Transverse colon (tissue), 4 donors: ENCODE measurements at regions not wholly inside any gene's neighbourhood (a gene's known extent, or its start where the extent isn't known, plus 50 kb on each side); places are given as distances from the start of the nearest gene placed in this dataset.

ENCODE experiments used
- DNase-seq: peaks from one replicate; pipeline ENCODE4 v3.0.0-alpha.2; 2019
- H3K27ac ChIP-seq, 4 donors: fragments of 200-600 bp; sonication (generic); 2 replicates each; pipeline ENCODE4 v1.5.1; 2016 to 2018; ENCODE audit warnings: inconsistent platforms in 4 of 4
- H3K27me3 ChIP-seq: fragments of 200-600 bp; sonication (generic); 2 replicates; pipeline ENCODE4 v1.5.1; 2017; ENCODE audit warnings: inconsistent platforms
- H3K36me3 ChIP-seq, 4 donors: fragments of 200-600 bp; sonication (generic); 2 replicates each; pipeline ENCODE4 v1.5.1; 2017 to 2019; ENCODE audit warnings: inconsistent platforms in 4 of 4
- H3K4me1 ChIP-seq, 4 donors: fragments of 200-600 bp; sonication (generic); 2 replicates each; pipeline ENCODE4 v1.5.1; 2017 to 2020; ENCODE audit warnings: inconsistent platforms in 4 of 4
- H3K4me3 ChIP-seq, 4 donors: fragments of 200-600 bp; sonication (generic); 1 replicate in 1 of 4; 2 replicates in 3 of 4; pipeline versions ENCODE4 v1.5.1 to v1.6.1; 2017 to 2019; ENCODE audit warnings: inconsistent platforms in 4 of 4
- H3K9me3 ChIP-seq, 2 donors: fragments of 200-600 bp; sonication (generic); 2 replicates each; pipeline ENCODE4 v1.5.1; 2017 to 2019; ENCODE audit warnings: inconsistent platforms in 2 of 2
- EP300 ChIP-seq: sonication (generic); formaldehyde crosslinking; IDR thresholded peaks from one replicate; pipeline ENCODE4 v1.6.1; 2017; ENCODE audit warnings: antibody characterized with exemption, low read depth
- POLR2A ChIP-seq: fragments of 450-650 bp; IDR thresholded peaks from one replicate; pipeline ENCODE4 v1.6.1; 2016; ENCODE audit warnings: antibody characterized with exemption, mild to moderate bottlenecking, moderate library complexity
- POLR2AphosphoS5 ChIP-seq, 3 donors: sonication (generic); formaldehyde crosslinking; IDR thresholded peaks; one replicate each; pipeline ENCODE4 v1.6.1; 2016; ENCODE audit warnings: antibody characterized with exemption in 3 of 3
- WGBS, 2 donors: methylation state at CpG; one replicate each; pipeline ENCODE4 v1.1.5; 2018; ENCODE audit warnings: low coverage in 1 of 2; 5-methylcytosine and 5-hydroxymethylcytosine counted together
- in situ Hi-C, 4 donors: fragments of 200-750 bp; cut with MboI; loops; one replicate each; pipeline versions ENCODE4 v1.15.0 to v1.15.1; 2017; ENCODE audit warnings: low sequenced_read_pairs in 3 of 4, low pct_ligation_motif_present in 1 of 4, low pct_unique_long_range_greater_than_20kb in 1 of 4
- intact Hi-C: fragments of 100-400 bp; cut with DNase I; formaldehyde crosslinking; loops from one replicate; pipeline ENCODE4 v1.15.1; 2023; ENCODE audit warnings: low total_unique reads
- TF ChIP-seq, protein P1 (sequence below), 5 experiments: fragments of 200-600 bp in 3 of 5; fragments of 450-650 bp in 2 of 5; sonication (generic) in 3 of 5; IDR thresholded peaks; 1 replicate in 2 of 5; 2 replicates in 3 of 5; pipeline ENCODE4 v1.5.1; 2016 to 2017; ENCODE audit warnings: antibody characterized with exemption in 5 of 5, inconsistent platforms in 3 of 5, mild to moderate bottlenecking in 2 of 5, moderate library complexity in 1 of 5

DNA sequence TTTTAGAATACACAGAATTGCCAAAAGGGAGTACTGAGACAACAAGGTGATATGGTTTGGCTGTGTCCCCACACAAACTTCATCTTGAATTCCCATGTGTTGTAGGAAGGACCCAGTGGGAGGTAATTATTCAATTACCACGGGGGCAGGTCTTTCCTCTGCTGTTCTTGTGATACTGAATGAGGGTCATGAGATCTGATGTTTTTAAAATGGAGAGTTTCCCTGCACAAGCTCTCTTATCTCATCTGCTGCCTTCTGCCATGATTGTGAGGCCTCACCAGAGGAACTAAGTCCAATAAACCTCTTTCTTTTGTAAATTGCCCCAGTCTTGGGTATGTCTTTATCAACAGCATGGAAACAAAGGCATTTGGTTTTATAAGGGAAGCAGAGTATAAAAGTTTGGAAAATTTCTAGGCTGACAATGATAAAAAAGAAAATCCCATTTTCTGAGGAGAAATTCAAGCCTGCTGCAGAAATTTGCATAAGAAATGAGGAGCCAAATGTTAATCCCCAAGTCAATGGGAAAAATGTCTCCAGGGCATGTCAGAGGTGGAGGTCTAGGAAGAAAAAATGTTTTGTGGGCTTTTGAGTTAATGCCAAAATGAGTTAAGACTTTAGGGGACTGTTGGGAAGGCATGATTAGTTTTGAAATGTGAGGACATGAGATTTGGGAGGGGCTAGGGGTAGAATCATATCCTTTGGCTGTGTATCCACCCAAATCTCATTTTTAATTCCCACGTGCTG is 130.5 kb upstream of the THRB start:
- Histone ChIP-seq H3K4me1 (peaks cover 0 to 15% (median 2%) of the 10 kb centered on the region in 4 donors), H3K4me3 (no peak overlapping the region), H3K9me3 (no peaks in the 10 kb centered on the region), H3K27me3 (peaks cover 81% of the 10 kb centered on the region), H3K27ac (no peak overlapping the region), H3K36me3 (no peaks in the 10 kb centered on the region)
- intact Hi-C loops: no loop called here
- WGBS, 2 donors: 35 to 70% methylated on average over 2 of the region's 2 CpGs
- DNase-seq: no peak
- in situ Hi-C loops: loop anchor here in 3 of 4 donors (25.0 kb wide), 1 partner anchor 363 kb away; no protein-coding TSS in a partner anchor
- no peak for TF ChIP-seq POLR2AphosphoS5 (IDR thresholded peaks at IDR 0.05)
- no peak for TF ChIP-seq POLR2A
- TF ChIP-seq, protein P1, sequence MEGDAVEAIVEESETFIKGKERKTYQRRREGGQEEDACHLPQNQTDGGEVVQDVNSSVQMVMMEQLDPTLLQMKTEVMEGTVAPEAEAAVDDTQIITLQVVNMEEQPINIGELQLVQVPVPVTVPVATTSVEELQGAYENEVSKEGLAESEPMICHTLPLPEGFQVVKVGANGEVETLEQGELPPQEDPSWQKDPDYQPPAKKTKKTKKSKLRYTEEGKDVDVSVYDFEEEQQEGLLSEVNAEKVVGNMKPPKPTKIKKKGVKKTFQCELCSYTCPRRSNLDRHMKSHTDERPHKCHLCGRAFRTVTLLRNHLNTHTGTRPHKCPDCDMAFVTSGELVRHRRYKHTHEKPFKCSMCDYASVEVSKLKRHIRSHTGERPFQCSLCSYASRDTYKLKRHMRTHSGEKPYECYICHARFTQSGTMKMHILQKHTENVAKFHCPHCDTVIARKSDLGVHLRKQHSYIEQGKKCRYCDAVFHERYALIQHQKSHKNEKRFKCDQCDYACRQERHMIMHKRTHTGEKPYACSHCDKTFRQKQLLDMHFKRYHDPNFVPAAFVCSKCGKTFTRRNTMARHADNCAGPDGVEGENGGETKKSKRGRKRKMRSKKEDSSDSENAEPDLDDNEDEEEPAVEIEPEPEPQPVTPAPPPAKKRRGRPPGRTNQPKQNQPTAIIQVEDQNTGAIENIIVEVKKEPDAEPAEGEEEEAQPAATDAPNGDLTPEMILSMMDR (IDR thresholded peaks at IDR 0.05): no peak
- TF ChIP-seq EP300: no peak

DNA sequence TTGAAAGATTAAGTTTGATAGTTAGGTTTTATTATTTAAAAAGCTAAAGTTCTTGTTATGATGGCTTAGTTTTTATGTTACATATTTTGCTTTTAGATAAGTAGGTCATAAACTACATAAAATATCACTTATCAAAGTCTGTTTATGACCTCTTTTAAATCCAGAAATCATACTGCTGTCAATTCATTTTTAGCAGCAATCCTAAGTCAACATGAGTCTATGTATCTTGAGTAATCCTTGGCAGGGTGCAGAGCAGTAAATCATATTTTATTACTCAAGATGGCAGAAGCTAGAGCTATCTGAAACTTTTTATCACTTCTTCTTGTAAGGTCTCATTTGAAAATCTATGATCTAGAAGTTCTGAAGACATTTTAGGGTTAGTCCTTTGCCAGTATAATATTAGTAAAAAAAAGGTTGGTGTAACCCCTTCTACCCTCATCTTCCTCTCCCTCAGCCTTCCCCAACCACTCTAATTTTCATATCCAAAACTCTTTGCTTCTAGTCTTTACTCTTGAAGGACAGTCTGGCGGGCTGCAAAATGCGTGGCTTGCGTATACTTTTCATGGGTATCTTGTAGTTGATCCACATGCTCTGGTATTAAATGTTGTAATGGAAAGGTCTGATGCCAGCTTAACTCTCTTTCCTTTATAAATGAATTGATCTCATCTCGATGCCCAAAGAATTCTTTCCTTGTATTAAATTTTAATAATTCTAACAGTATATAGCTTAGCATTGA is 134.0 kb upstream of the THRB start:
- intact Hi-C loops (no loop called here), in situ Hi-C loops (loop anchor here in 3 of 4 donors (25.0 kb wide), 1 partner anchor 366 kb away; no protein-coding TSS in a partner anchor)
- Histone ChIP-seq H3K27me3 (peaks cover 77% of the 10 kb centered on the region), H3K9me3 (no peaks in the 10 kb centered on the region), H3K27ac (no peak overlapping the region), H3K4me1 (peaks cover 0 to 9% (median 2%) of the 10 kb centered on the region in 4 donors), H3K4me3 (no peak overlapping the region), H3K36me3 (no peaks in the 10 kb centered on the region)
- 51 to 76% methylated on average over 4 of the region's 4 CpGs for WGBS, 2 donors
- DNase-seq: no peak
- TF ChIP-seq POLR2AphosphoS5 (IDR thresholded peaks at IDR 0.05): peak in 2 of 3 donors; percentile 37 to 54
- TF ChIP-seq, protein P1 (IDR thresholded peaks at IDR 0.05): no peak

DNA sequence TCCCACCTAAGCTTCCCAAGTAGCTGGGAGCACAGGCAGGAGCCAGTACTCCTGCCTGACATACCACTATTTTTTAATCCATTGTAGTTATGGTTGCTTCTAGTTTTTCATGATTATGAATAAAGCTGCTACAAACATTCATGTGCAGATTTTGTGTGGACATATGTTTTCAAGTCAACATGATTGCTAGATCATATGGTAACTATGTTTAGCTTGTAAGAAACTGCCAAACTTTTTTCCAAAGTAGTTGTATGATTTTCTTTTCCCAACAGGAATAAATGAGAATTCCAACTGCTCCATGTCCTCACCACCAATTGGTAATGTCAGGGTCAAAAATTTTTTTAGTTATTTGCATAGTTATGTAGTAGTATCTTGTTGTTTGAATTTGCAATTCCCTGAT is 136.8 kb upstream of the THRB start:
- in situ Hi-C loops: loop anchor here in 3 of 4 donors (25.0 kb wide), 1 partner anchor 369 kb away; no protein-coding TSS in a partner anchor
- H3K27ac ChIP-seq: no peak overlapping the region
- H3K36me3 ChIP-seq: no peaks in the 10 kb centered on the region
- TF ChIP-seq POLR2AphosphoS5 (IDR thresholded peaks at IDR 0.05): no peak
- TF ChIP-seq POLR2A: no peak
- TF ChIP-seq, protein P1 (IDR thresholded peaks at IDR 0.05): no peak
- TF ChIP-seq EP300: no peak
- peaks cover 66% of the 10 kb centered on the region for H3K27me3 ChIP-seq
- H3K4me3 ChIP-seq: no peak overlapping the region
- H3K9me3 ChIP-seq: peaks cover 2 to 6% of the 10 kb centered on the region in 2 donors
- intact Hi-C loops: no loop called here
- no peak for DNase-seq
- peaks cover 0 to 9% (median 2%) of the 10 kb centered on the region in 4 donors for H3K4me1 ChIP-seq

DNA sequence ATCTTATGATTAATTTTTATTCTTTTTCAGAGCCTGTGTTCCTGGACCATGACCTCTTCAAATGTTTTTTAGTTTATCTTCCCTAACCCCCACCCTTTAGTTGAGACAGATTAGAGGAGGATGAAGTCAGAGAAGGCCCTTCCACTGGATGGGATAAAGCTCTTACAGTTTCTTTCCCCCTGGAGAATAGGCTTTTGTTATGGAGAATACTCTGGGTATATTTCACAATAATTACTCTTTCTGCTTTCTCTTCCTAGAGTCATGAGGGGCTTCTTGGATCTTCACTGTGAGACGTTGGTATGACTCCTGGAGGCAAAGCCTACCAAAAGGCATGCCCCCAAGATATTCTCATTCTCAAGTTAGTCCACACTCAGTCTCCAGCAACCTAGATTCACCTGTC is 144.4 kb upstream of the THRB start:
- in situ Hi-C loops (loop anchor here in 3 of 4 donors (25.0 kb wide), 1 partner anchor 377 kb away; no protein-coding TSS in a partner anchor), intact Hi-C loops (no loop called here)
- peaks cover 34% of the 10 kb centered on the region for H3K27me3 ChIP-seq
- no peaks in the 10 kb centered on the region for H3K36me3 ChIP-seq
- H3K4me1 ChIP-seq: peaks cover 0 to 16% (median 2%) of the 10 kb centered on the region in 4 donors
- no peak overlapping the region for H3K4me3 ChIP-seq
- TF ChIP-seq EP300 (no peak), POLR2AphosphoS5 (IDR thresholded peaks at IDR 0.05) (no peak), POLR2A (no peak)
- TF ChIP-seq, protein P1 (IDR thresholded peaks at IDR 0.05): no peak
- 67 to 100% methylated on average over 1 of the region's 1 CpG for WGBS, 2 donors
- H3K9me3 ChIP-seq: peaks cover 2 to 6% of the 10 kb centered on the region in 2 donors
- DNase-seq: no peak
- no peak overlapping the region for H3K27ac ChIP-seq
